IMR-90 (cell line): ENCODE measurements at regions not wholly inside any gene's neighbourhood (a gene's known extent, or its start where the extent isn't known, plus 50 kb on each side); places are given as distances from the start of the nearest gene placed in this dataset.

Source experiments
- ATAC-seq: fragments of 200-7000 bp; cut with Tn5 transposase; 2 replicates; pipeline ENCODE4 v1.9.1; 2020; ENCODE audit warnings: low read depth, mild to moderate bottlenecking, moderate library complexity
- BruUV-seq: library from RNA; stranded (reverse); fragments of 400-500 nt; replicated peaks from 2 replicates; lab custom pipeline; 2021; lab: Mats Ljungman, UMichigan
- CTCF ChIA-PET: fragments of 300-600 bp; formaldehyde crosslinking; extraction: SDS; loops from one replicate; lab custom pipeline; 2021; ENCODE audit warnings: antibody characterized with exemption; lab: Yijun Ruan, JAX
- POLR2A ChIA-PET: fragments of 300-600 bp; sonication (Branson Sonifier 250); formaldehyde crosslinking; loops from one replicate; lab custom pipeline; 2022; ENCODE audit warnings: antibody characterized with exemption; ENCODE audit not compliant: unreplicated experiment; lab: Charles Lee
- DNase-seq: peaks from one replicate; pipeline ENCODE4 v3.0.0; 2013
- H2AFZ ChIP-seq: replicated peaks from 2 replicates; pipeline ENCODE3; 2013; ENCODE audit warnings: low read length, mild to moderate bottlenecking; ENCODE audit not compliant: poor library complexity
- H2AK5ac ChIP-seq: 2 replicates; pipeline ENCODE4 v1.6.1; 2013; ENCODE audit warnings: low read depth, low read length, inconsistent platforms
- H2AK9ac ChIP-seq: replicated peaks from 2 replicates; pipeline ENCODE3; 2013; ENCODE audit warnings: mild to moderate bottlenecking, low read depth, low read length, moderate library complexity; ENCODE audit not compliant: poor library complexity
- H2BK120ac ChIP-seq: 2 replicates; pipeline ENCODE4 v1.6.1; 2013; ENCODE audit warnings: low read depth, low read length, inconsistent platforms
- H2BK15ac ChIP-seq: 3 replicates; pipeline ENCODE4 v1.6.1; 2013; ENCODE audit warnings: low read depth, low read length, inconsistent platforms
- H2BK20ac ChIP-seq: 2 replicates; pipeline ENCODE4 v1.6.1; 2013; ENCODE audit warnings: low read depth, mild to moderate bottlenecking, inconsistent platforms, low read length, moderate library complexity
- H2BK5ac ChIP-seq: 2 replicates; pipeline ENCODE4 v1.6.1; 2013; ENCODE audit warnings: mild to moderate bottlenecking, low read depth, low read length, inconsistent platforms; ENCODE audit not compliant: poor library complexity, severe bottlenecking
- H3K14ac ChIP-seq: replicated peaks from 2 replicates; pipeline ENCODE4 v1.6.1; 2013; ENCODE audit warnings: low read depth, low read length, inconsistent platforms
- H3K18ac ChIP-seq: 2 replicates; pipeline ENCODE4 v1.6.1; 2013; ENCODE audit warnings: low read depth, low read length, control low read depth
- H3K23ac ChIP-seq: 2 replicates; pipeline ENCODE4 v1.6.1; 2013; ENCODE audit warnings: low read depth, low read length, inconsistent platforms
- H3K27ac ChIP-seq: 2 replicates; pipeline ENCODE4 v1.5.1; 2013; ENCODE audit warnings: mild to moderate bottlenecking, control low read depth, low read length; ENCODE audit not compliant: insufficient read depth
- H3K27me3 ChIP-seq: 2 replicates; pipeline ENCODE4 v1.6.1; 2013; ENCODE audit warnings: low read length; ENCODE audit not compliant: control insufficient read depth, insufficient read depth
- H3K36me3 ChIP-seq: 2 replicates; pipeline ENCODE4 v1.6.1; 2013; ENCODE audit warnings: low read length, mixed read lengths; ENCODE audit not compliant: control insufficient read depth, insufficient read depth
- H3K4ac ChIP-seq: 2 replicates; pipeline ENCODE4 v1.6.1; 2013; ENCODE audit warnings: low read depth, low read length, inconsistent platforms
- H3K4me1 ChIP-seq: 2 replicates; pipeline ENCODE4 v1.6.1; 2013; ENCODE audit warnings: low read length, mixed read lengths; ENCODE audit not compliant: control insufficient read depth, insufficient read depth
- H3K4me2 ChIP-seq: 2 replicates; pipeline ENCODE4 v1.6.1; 2013; ENCODE audit warnings: low read depth, mild to moderate bottlenecking, control low read depth, low read length, moderate library complexity
- H3K4me3 ChIP-seq: 2 replicates; pipeline ENCODE4 v1.5.1; 2013; ENCODE audit warnings: low read depth, mild to moderate bottlenecking, control low read depth, low read length, moderate library complexity; ENCODE audit not compliant: insufficient read depth
- H3K56ac ChIP-seq: 2 replicates; pipeline ENCODE4 v1.6.1; 2013; ENCODE audit warnings: low read length, inconsistent platforms; ENCODE audit not compliant: insufficient read depth; ENCODE audit errors: extremely low read depth
- H3K79me1 ChIP-seq, 2 experiments: 2 replicates each; pipeline ENCODE4 v1.6.1; 2013; ENCODE audit warnings: low read length in 2 of 2, inconsistent platforms in 1 of 2, low read depth in 1 of 2
- H3K9ac ChIP-seq: 2 replicates; pipeline ENCODE4 v1.6.1; 2013; ENCODE audit warnings: low read depth, low read length, control low read depth
- H3K9me1 ChIP-seq: 2 replicates; pipeline ENCODE4 v1.6.1; 2013; ENCODE audit warnings: low read length, inconsistent platforms; ENCODE audit not compliant: insufficient read depth
- H3K9me3 ChIP-seq: 2 replicates; pipeline ENCODE4 v1.6.1; 2013; ENCODE audit warnings: low read length; ENCODE audit not compliant: control insufficient read depth, insufficient read depth
- H4K20me1 ChIP-seq: 2 replicates; pipeline ENCODE4 v1.6.1; 2013; ENCODE audit warnings: low read length, inconsistent platforms; ENCODE audit not compliant: insufficient read depth
- H4K5ac ChIP-seq: 2 replicates; pipeline ENCODE4 v1.6.1; 2013; ENCODE audit warnings: mild to moderate bottlenecking, low read depth, low read length, control low read depth
- H4K8ac ChIP-seq, 2 experiments: 2 replicates each; pipeline ENCODE4 v1.6.1; 2013; ENCODE audit warnings: low read depth in 2 of 2, low read length in 2 of 2, control low read depth in 1 of 2, inconsistent platforms in 1 of 2
- H4K91ac ChIP-seq: 2 replicates; pipeline ENCODE4 v1.6.1; 2013; ENCODE audit warnings: low read depth, low read length, inconsistent platforms; ENCODE audit not compliant: insufficient read depth
- BHLHE40 ChIP-seq: fragments of 150-350 bp; IDR thresholded peaks from 2 replicates; pipeline ENCODE4 v1.6.1; 2016; ENCODE audit warnings: mild to moderate bottlenecking, low read depth, low read length
- FOS ChIP-seq: fragments of 150-350 bp; IDR thresholded peaks from 2 replicates; pipeline ENCODE4 v1.6.1; 2016; ENCODE audit warnings: low read depth, low read length
- MAZ ChIP-seq: IDR thresholded peaks from 2 replicates; pipeline ENCODE4 v1.6.1; 2012; ENCODE audit warnings: low read depth, mild to moderate bottlenecking, low read length, improper control_type of control experiment, moderate library complexity, borderline replicate concordance
- POLR2A ChIP-seq: IDR thresholded peaks from 2 replicates; pipeline ENCODE4 v1.6.1; 2012; ENCODE audit warnings: mild to moderate bottlenecking, low read depth, low read length
- RCOR1 ChIP-seq: IDR thresholded peaks from 2 replicates; pipeline ENCODE4 v1.6.1; 2012; ENCODE audit warnings: mild to moderate bottlenecking, low read length, improper control_type of control experiment; ENCODE audit not compliant: insufficient replicate concordance
- RFX5 ChIP-seq: IDR thresholded peaks from 2 replicates; pipeline ENCODE4 v1.8.0; 2012; ENCODE audit warnings: low read depth, mild to moderate bottlenecking, low read length, moderate library complexity
- WGBS, 2 experiments: methylation state at CpG; one replicate each; pipeline versions ENCODE4 v1.1.5 to v1.1.7; 2013; ENCODE audit warnings: missing lambda C conversion rate in 2 of 2; ENCODE audit not compliant: insufficient read length in 1 of 2; ENCODE audit errors: extremely low coverage in 2 of 2; 5-methylcytosine and 5-hydroxymethylcytosine counted together
- dilution Hi-C: fragments of 300-500 bp; cut with HindIII; formaldehyde crosslinking; loops from one replicate; pipeline ENCODE4 v1.14.3; 2018; ENCODE audit warnings: low sequenced_read_pairs; ENCODE audit not compliant: unreplicated experiment
- in situ Hi-C: fragments of 300-500 bp; cut with MboI; formaldehyde crosslinking; loops from 3 replicates; pipeline ENCODE4 v1.14.3; 2019; ENCODE audit warnings: low sequenced_read_pairs, inconsistent platforms, mixed read lengths
- intact Hi-C: fragments of 100-400 bp; cut with micrococcal nuclease; formaldehyde crosslinking; loops from 2 replicates; pipeline ENCODE4 v1.10.0; 2022
- TF ChIP-seq, protein P1 (sequence below): fragments of 150-350 bp; IDR thresholded peaks from 2 replicates; pipeline ENCODE4 v1.6.1; 2016; ENCODE audit warnings: low read depth, mild to moderate bottlenecking, low read length, moderate library complexity, borderline replicate concordance
- TF ChIP-seq, protein P2 (sequence below): conservative IDR thresholded peaks from 2 replicates; pipeline ENCODE4 v1.5.1; 2012; ENCODE audit warnings: mild to moderate bottlenecking, low read depth, low read length, improper control_type of control experiment

DNA sequence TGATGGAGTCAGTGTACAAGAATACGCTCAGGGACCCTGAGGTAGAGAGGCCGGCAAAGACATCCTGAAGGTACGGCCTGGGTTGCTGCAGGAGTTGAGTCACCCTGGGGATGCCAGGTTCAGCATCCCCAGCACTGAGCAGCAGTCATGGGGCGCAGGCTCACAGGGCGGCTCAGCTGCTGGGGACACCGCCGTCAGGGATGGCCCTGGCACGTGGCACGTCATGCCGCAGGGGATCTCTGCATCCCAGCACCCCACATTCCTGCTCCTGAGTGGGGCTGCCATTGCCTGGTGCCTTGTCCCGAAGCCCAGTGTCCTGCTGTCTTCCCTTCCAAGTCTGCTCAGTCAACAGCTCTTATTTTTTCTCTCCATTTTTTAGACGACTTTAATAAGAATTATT lies 168.7 kb upstream of the NTM start:
- dilution Hi-C loops: no loop called here

More for the DNA sequence above, 168.7 kb upstream of the NTM start:
- no peak overlapping the region for H3K14ac ChIP-seq
- TF ChIP-seq, protein P1, sequence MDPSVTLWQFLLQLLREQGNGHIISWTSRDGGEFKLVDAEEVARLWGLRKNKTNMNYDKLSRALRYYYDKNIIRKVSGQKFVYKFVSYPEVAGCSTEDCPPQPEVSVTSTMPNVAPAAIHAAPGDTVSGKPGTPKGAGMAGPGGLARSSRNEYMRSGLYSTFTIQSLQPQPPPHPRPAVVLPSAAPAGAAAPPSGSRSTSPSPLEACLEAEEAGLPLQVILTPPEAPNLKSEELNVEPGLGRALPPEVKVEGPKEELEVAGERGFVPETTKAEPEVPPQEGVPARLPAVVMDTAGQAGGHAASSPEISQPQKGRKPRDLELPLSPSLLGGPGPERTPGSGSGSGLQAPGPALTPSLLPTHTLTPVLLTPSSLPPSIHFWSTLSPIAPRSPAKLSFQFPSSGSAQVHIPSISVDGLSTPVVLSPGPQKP: no peak
- no peak for TF ChIP-seq MAZ
- TF ChIP-seq FOS: no peak
- TF ChIP-seq, protein P2, sequence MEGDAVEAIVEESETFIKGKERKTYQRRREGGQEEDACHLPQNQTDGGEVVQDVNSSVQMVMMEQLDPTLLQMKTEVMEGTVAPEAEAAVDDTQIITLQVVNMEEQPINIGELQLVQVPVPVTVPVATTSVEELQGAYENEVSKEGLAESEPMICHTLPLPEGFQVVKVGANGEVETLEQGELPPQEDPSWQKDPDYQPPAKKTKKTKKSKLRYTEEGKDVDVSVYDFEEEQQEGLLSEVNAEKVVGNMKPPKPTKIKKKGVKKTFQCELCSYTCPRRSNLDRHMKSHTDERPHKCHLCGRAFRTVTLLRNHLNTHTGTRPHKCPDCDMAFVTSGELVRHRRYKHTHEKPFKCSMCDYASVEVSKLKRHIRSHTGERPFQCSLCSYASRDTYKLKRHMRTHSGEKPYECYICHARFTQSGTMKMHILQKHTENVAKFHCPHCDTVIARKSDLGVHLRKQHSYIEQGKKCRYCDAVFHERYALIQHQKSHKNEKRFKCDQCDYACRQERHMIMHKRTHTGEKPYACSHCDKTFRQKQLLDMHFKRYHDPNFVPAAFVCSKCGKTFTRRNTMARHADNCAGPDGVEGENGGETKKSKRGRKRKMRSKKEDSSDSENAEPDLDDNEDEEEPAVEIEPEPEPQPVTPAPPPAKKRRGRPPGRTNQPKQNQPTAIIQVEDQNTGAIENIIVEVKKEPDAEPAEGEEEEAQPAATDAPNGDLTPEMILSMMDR: no peak
- TF ChIP-seq RCOR1: no peak
- no peak for TF ChIP-seq POLR2A
- TF ChIP-seq BHLHE40: no peak
- no peak for TF ChIP-seq RFX5
- H2AFZ ChIP-seq: no peak overlapping the region
- H3K27ac ChIP-seq: no peak overlapping the region
- POLR2A ChIA-PET: no interaction called here
- H2BK15ac ChIP-seq: no peak overlapping the region
- no peaks in the 10 kb centered on the region for H3K36me3 ChIP-seq
- H3K23ac ChIP-seq: no peak overlapping the region
- no peaks in the 10 kb centered on the region for H4K20me1 ChIP-seq
- intact Hi-C loops: no loop called here
- H2AK9ac ChIP-seq: no peak overlapping the region
- no peak overlapping the region for H2BK20ac ChIP-seq
- H3K27me3 ChIP-seq: peaks cover 16% of the 10 kb centered on the region
- ATAC-seq (no peak), DNase-seq (no peak)
- H2AK5ac ChIP-seq: no peak overlapping the region
- H3K9me3 ChIP-seq: no peaks in the 10 kb centered on the region
- BruUV-seq: no TSS peak
- H2BK5ac ChIP-seq: no peak overlapping the region
- 92% methylated on average over 4 of the region's 12 CpGs; no CpG with 5 or more reads in 1 of the 2 experiments for WGBS, 2 experiments
- H2BK120ac ChIP-seq: no peak overlapping the region
- no peaks in the 10 kb centered on the region for H3K79me1 ChIP-seq
- no peaks in the 10 kb centered on the region for H3K4me1 ChIP-seq
- H4K5ac ChIP-seq: no peak overlapping the region
- H3K4ac ChIP-seq: no peak overlapping the region
- CTCF ChIA-PET: interaction anchor here (0.9 kb wide), 1 partner anchor 137 kb away, joined by 3 read pairs; no protein-coding TSS in a partner anchor
- H3K18ac ChIP-seq: no peak overlapping the region
- no peak overlapping the region for H4K8ac ChIP-seq
- no peak overlapping the region for H3K4me2 ChIP-seq
- H4K91ac ChIP-seq: no peak overlapping the region
- H3K9me1 ChIP-seq: no peaks in the 10 kb centered on the region
- in situ Hi-C loops: no loop called here
- H3K9ac ChIP-seq: no peak overlapping the region
- no peak overlapping the region for H3K56ac ChIP-seq
- H3K4me3 ChIP-seq: no peak overlapping the region
